C4-2B (cell line): ENCODE measurements at regions not wholly inside any gene's neighbourhood (a gene's known extent, or its start where the extent isn't known, plus 50 kb on each side); places are given as distances from the start of the nearest gene placed in this dataset.

ENCODE experiments used
- CTCF ChIP-seq: fragments of 450-650 bp; conservative IDR thresholded peaks from 2 replicates; pipeline ENCODE4 v1.5.1; 2017; ENCODE audit warnings: mild to moderate bottlenecking
- ZFX ChIP-seq: fragments of 450-650 bp; IDR thresholded peaks from 2 replicates; pipeline ENCODE4 v1.6.1; 2017

- TF ChIP-seq CTCF: no peak
- TF ChIP-seq ZFX: no peak
Observed at GRCh38 chr1:90512441-90512840, 204.7 kb downstream of the BARHL2 start.
